Activated naive CD4-positive, alpha-beta T cell treated with anti-CD3 and anti-CD28 coated beads for 36 hours (primary cell): ENCODE measurements at regions not wholly inside any gene's neighbourhood (a gene's known extent, or its start where the extent isn't known, plus 50 kb on each side); places are given as distances from the start of the nearest gene placed in this dataset.
"Not testable (repeated sequence)": the region's sequence is repeated elsewhere in the genome, so short reads cannot be mapped to it uniquely, and the experiment has no call there.

ENCODE experiments used
- CTCF ChIA-PET: fragments of 350-600 bp; sonication (Branson Sonifier 250); formaldehyde crosslinking; loops from one replicate; lab custom pipeline; 2021; ENCODE audit warnings: antibody characterized with exemption; lab: Charles Lee
- DNase-seq: peaks from one replicate; pipeline ENCODE4 v3.0.0-alpha.2; 2020
- H3K27ac Mint-ChIP-seq: one replicate; pipeline ENCODE4 v1.8.0; 2021; ENCODE audit warnings: mild to moderate bottlenecking, mixed read lengths
- H3K27me3 Mint-ChIP-seq: one replicate; pipeline ENCODE4 v1.8.0; 2021; ENCODE audit warnings: low read depth, mixed read lengths
- H3K36me3 Mint-ChIP-seq: one replicate; pipeline ENCODE4 v1.8.0; 2021; ENCODE audit warnings: low read depth, mixed read lengths
- H3K4me1 Mint-ChIP-seq: one replicate; pipeline ENCODE4 v1.8.0; 2021; ENCODE audit warnings: low read depth, mixed read lengths
- H3K4me3 Mint-ChIP-seq: one replicate; pipeline ENCODE4 v1.8.0; 2021; ENCODE audit warnings: mild to moderate bottlenecking, moderate library complexity, mixed read lengths
- H3K9me3 Mint-ChIP-seq: one replicate; pipeline ENCODE4 v1.8.0; 2021; ENCODE audit warnings: mixed read lengths
- intact Hi-C: fragments of 100-400 bp; cut with micrococcal nuclease; formaldehyde crosslinking; loops from one replicate; pipeline ENCODE4 v1.15.1; 2023

DNA sequence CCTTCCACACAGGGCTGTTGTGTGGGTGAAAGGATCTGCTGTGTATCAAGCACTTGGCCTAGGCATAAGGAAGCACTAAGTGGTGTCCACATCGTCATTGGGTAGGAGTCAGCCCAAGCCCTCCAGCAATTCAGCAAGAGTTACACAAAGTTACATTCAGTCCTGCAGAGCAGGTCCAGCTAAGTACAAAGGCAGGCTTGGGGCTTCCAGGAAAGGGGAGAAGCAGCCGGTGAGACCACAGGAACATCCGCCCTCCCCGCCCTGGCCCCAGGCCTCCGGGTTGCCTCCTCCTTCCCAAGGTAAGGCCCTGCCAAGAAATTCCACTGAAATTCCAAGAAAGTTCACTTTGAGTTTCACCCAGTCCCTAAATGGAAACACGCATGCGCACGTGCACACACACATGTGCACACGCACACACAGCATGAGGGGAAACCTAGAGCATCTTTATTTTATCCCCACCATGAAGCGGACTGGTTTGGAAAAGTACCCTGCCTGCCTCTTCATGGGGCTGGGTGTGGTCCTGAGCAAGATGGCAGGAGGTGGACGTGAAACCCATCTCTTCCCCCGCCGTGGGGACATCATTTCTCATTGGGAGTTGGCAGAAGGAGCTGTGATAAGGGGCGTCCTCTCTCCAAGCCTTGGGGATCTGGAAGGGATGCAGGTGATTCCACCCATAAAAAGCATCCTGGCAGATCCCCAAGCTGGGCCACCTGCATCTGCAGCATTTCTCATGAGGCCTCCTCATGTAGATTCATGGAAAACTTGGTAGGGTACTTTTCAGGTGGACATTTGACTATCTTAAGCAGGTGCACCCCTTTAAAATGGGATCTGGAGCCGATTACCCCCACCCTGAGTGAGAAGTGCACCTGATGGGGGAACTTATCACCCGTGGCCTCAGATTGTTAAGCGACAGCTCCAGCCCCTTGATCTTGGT lies 69.1 kb upstream of the NANOS1 start:
- H3K36me3 Mint-ChIP-seq, result no peaks in the 10 kb centered on the region
- intact Hi-C loops, result no loop called here
- H3K27ac Mint-ChIP-seq, result no peak overlapping the region
- no peak overlapping the region for H3K4me3 Mint-ChIP-seq
- H3K9me3 Mint-ChIP-seq, result no peaks in the 10 kb centered on the region
- no peaks in the 10 kb centered on the region for H3K4me1 Mint-ChIP-seq
- no peak for DNase-seq
- H3K27me3 Mint-ChIP-seq, result peaks cover 3% of the 10 kb centered on the region
- CTCF ChIA-PET, result no interaction called here

- no peak overlapping the region for H3K4me3 Mint-ChIP-seq
- H3K9me3 Mint-ChIP-seq, result no peaks in the 10 kb centered on the region
- DNase-seq, result no peak
- intact Hi-C loops, result no loop called here
- H3K36me3 Mint-ChIP-seq, result no peaks in the 10 kb centered on the region
- CTCF ChIA-PET, result no interaction called here
- peaks cover 3% of the 10 kb centered on the region for H3K27me3 Mint-ChIP-seq
- no peaks in the 10 kb centered on the region for H3K4me1 Mint-ChIP-seq
- H3K27ac Mint-ChIP-seq, result no peak overlapping the region
These were observed 68.1 kb upstream of the NANOS1 start for GRCh38 chr10:118961436-118961835.

DNA sequence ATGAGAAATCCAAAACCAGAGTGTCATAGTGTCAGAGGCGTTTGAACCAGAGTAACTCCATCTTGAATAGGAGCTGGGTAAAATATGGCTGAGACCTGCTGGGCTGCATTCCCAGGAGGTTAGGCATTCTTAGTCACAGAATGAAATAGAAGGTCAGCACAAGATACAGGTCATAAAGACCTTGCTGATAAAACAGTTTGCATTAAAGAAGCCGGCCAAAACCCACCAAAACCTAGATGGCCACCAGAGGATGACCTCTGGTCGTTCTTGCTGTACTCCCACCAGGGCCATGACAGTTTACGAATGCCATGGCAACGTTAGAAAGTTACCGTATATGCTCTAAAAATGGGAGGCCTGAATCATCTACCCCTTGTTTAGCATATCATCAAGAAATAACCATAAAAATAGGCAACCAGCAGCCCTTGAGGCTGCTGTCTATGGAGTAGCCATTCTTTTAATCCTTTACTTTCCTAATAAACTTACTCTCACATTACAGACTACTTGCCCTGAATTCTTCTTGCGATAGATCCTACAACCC lies 67.1 kb upstream of the NANOS1 start:
- H3K27ac Mint-ChIP-seq, H3K27me3 Mint-ChIP-seq, H3K4me1 Mint-ChIP-seq, CTCF ChIA-PET, intact Hi-C loops, H3K36me3 Mint-ChIP-seq, H3K9me3 Mint-ChIP-seq, H3K4me3 Mint-ChIP-seq, DNase-seq: not testable (repeated sequence)

- CTCF ChIA-PET, result no interaction called here
- no peak overlapping the region for H3K4me3 Mint-ChIP-seq
- H3K27me3 Mint-ChIP-seq, result peaks cover 7% of the 10 kb centered on the region
- H3K9me3 Mint-ChIP-seq, result no peaks in the 10 kb centered on the region
- no peaks in the 10 kb centered on the region for H3K36me3 Mint-ChIP-seq
- no peak overlapping the region for H3K27ac Mint-ChIP-seq
- no peak for DNase-seq
- intact Hi-C loops, result no loop called here
- H3K4me1 Mint-ChIP-seq, result no peaks in the 10 kb centered on the region
These were observed 66.2 kb upstream of the NANOS1 start for GRCh38 chr10:118963341-118963740.

- H3K27me3 Mint-ChIP-seq, result peaks cover 7% of the 10 kb centered on the region
- intact Hi-C loops, result no loop called here
- DNase-seq, result no peak
- no peak overlapping the region for H3K4me3 Mint-ChIP-seq
- CTCF ChIA-PET, result no interaction called here
- no peaks in the 10 kb centered on the region for H3K4me1 Mint-ChIP-seq
- H3K36me3 Mint-ChIP-seq, result no peaks in the 10 kb centered on the region
- no peak overlapping the region for H3K27ac Mint-ChIP-seq
- no peaks in the 10 kb centered on the region for H3K9me3 Mint-ChIP-seq
These were observed 65.6 kb upstream of the NANOS1 start for GRCh38 chr10:118963933-118964332.

GRCh38 chr10:118964476-118964875 lies 65.0 kb upstream of the NANOS1 start:
- H3K9me3 Mint-ChIP-seq, DNase-seq, intact Hi-C loops, H3K27ac Mint-ChIP-seq, CTCF ChIA-PET, H3K36me3 Mint-ChIP-seq, H3K27me3 Mint-ChIP-seq, H3K4me1 Mint-ChIP-seq, H3K4me3 Mint-ChIP-seq: not testable (repeated sequence)

- Mint-ChIP-seq H3K27ac (no peak overlapping the region), H3K4me3 (no peak overlapping the region), H3K27me3 (peaks cover 7% of the 10 kb centered on the region), H3K9me3 (no peaks in the 10 kb centered on the region), H3K4me1 (no peaks in the 10 kb centered on the region), H3K36me3 (no peaks in the 10 kb centered on the region)
- DNase-seq, result no peak
- intact Hi-C loops, result no loop called here
- CTCF ChIA-PET, result no interaction called here
These were observed 64.4 kb upstream of the NANOS1 start for GRCh38 chr10:118965096-118965495.

GRCh38 chr10:118965645-118966044 lies 63.9 kb upstream of the NANOS1 start:
- Mint-ChIP-seq H3K4me3 (no peak overlapping the region), H3K27ac (no peak overlapping the region), H3K36me3 (no peaks in the 10 kb centered on the region), H3K9me3 (no peaks in the 10 kb centered on the region), H3K27me3 (peaks cover 7% of the 10 kb centered on the region), H3K4me1 (no peaks in the 10 kb centered on the region)
- intact Hi-C loops, result no loop called here
- CTCF ChIA-PET, result no interaction called here
- no peak for DNase-seq

GRCh38 chr10:118966076-118966849 lies 63.3 kb upstream of the NANOS1 start:
- Mint-ChIP-seq H3K36me3 (no peaks in the 10 kb centered on the region), H3K27ac (no peak overlapping the region), H3K9me3 (no peaks in the 10 kb centered on the region), H3K27me3 (peaks cover 7% of the 10 kb centered on the region), H3K4me1 (no peaks in the 10 kb centered on the region), H3K4me3 (no peak overlapping the region)
- intact Hi-C loops, result no loop called here
- no peak for DNase-seq
- CTCF ChIA-PET, result no interaction called here

- CTCF ChIA-PET, result no interaction called here
- no peak for DNase-seq
- Mint-ChIP-seq H3K9me3 (no peaks in the 10 kb centered on the region), H3K27ac (no peak overlapping the region), H3K36me3 (no peaks in the 10 kb centered on the region), H3K27me3 (peaks cover 7% of the 10 kb centered on the region), H3K4me1 (no peaks in the 10 kb centered on the region), H3K4me3 (no peak overlapping the region)
- intact Hi-C loops, result no loop called here
These were observed 62.7 kb upstream of the NANOS1 start for GRCh38 chr10:118966850-118967125.

DNA sequence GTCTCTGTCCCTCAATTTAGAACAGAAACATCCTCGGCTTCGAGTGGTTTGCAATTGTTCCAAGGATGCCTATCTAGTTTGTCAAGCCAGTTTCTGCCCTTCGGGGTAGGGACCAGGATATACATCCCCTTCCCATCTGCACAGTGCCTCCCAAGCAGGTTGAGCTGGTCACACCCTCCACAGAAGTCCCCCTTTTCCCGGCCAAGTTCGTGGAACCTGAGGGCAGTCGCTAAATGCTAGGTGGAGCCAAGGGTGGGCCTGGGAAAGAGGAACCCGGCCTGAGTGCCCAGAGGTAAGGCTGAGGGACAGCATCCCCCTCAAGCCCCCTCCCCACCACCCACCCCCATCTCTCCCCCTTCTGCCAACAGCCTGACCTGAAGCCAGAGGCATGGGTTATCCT lies 62.4 kb upstream of the NANOS1 start:
- intact Hi-C loops, result no loop called here
- peaks cover 7% of the 10 kb centered on the region for H3K27me3 Mint-ChIP-seq
- H3K27ac Mint-ChIP-seq, result no peak overlapping the region
- no peak overlapping the region for H3K4me3 Mint-ChIP-seq
- H3K36me3 Mint-ChIP-seq, result no peaks in the 10 kb centered on the region
- CTCF ChIA-PET, result no interaction called here
- DNase-seq, result no peak
- no peaks in the 10 kb centered on the region for H3K4me1 Mint-ChIP-seq
- no peaks in the 10 kb centered on the region for H3K9me3 Mint-ChIP-seq

GRCh38 chr10:118968060-118968459 lies 61.5 kb upstream of the NANOS1 start:
- no peak overlapping the region for H3K4me3 Mint-ChIP-seq
- H3K36me3 Mint-ChIP-seq, result no peaks in the 10 kb centered on the region
- intact Hi-C loops, result no loop called here
- CTCF ChIA-PET, result no interaction called here
- H3K27me3 Mint-ChIP-seq, result peaks cover 7% of the 10 kb centered on the region
- H3K27ac Mint-ChIP-seq, result no peak overlapping the region
- no peaks in the 10 kb centered on the region for H3K9me3 Mint-ChIP-seq
- no peak for DNase-seq
- no peaks in the 10 kb centered on the region for H3K4me1 Mint-ChIP-seq

GRCh38 chr10:118968482-118968881 lies 61.0 kb upstream of the NANOS1 start:
- H3K27me3 Mint-ChIP-seq, result peaks cover 7% of the 10 kb centered on the region
- peaks cover 2% of the 10 kb centered on the region for H3K9me3 Mint-ChIP-seq
- CTCF ChIA-PET, result no interaction called here

More at GRCh38 chr10:118968482-118968881, 61.0 kb upstream of the NANOS1 start:
- Mint-ChIP-seq H3K27ac (no peak overlapping the region), H3K36me3 (no peaks in the 10 kb centered on the region), H3K4me1 (no peaks in the 10 kb centered on the region), H3K4me3 (no peak overlapping the region)
- no peak for DNase-seq
- intact Hi-C loops, result no loop called here
